Dermis microvascular lymphatic vessel endothelial cell (primary cell): ENCODE measurements at regions not wholly inside any gene's neighbourhood (a gene's known extent, or its start where the extent isn't known, plus 50 kb on each side); places are given as distances from the start of the nearest gene placed in this dataset.

ENCODE experiments used
- DNase-seq, 2 donors: peaks; one replicate each; pipeline versions ENCODE4 v3.0.0 to v3.0.0-alpha.2; 2010; ENCODE audit warnings: low read depth in 2 of 2

GRCh38 chr2:126793885-126794613, 104.6 kb upstream of the TEX51 start:
- DNase-seq: no peak

GRCh38 chr2:126795656-126796055, 103.0 kb upstream of the TEX51 start:
- DNase-seq: no peak

- DNase-seq: no peak
Observed at GRCh38 chr2:126796931-126797621, 101.6 kb upstream of the TEX51 start.

GRCh38 chr2:126797622-126798275, 100.9 kb upstream of the TEX51 start:
- no peak for DNase-seq

- DNase-seq: no peak
Observed at GRCh38 chr2:126798276-126799140, 100.2 kb upstream of the TEX51 start.

- DNase-seq: no peak
Observed at GRCh38 chr2:126799301-126799700, 99.4 kb upstream of the TEX51 start.

- no peak for DNase-seq
Observed at GRCh38 chr2:126801473-126801872, 97.2 kb upstream of the TEX51 start.

GRCh38 chr2:126802316-126802715, 96.4 kb upstream of the TEX51 start:
- no peak for DNase-seq

GRCh38 chr2:126802774-126803433, 95.8 kb upstream of the TEX51 start:
- DNase-seq: no peak

- no peak for DNase-seq
Observed at GRCh38 chr2:126803434-126803775, 95.3 kb upstream of the TEX51 start.

GRCh38 chr2:126804347-126804746, 94.3 kb upstream of the TEX51 start:
- no peak for DNase-seq

GRCh38 chr2:126808929-126809328, 89.8 kb upstream of the TEX51 start:
- no peak for DNase-seq

GRCh38 chr2:126809340-126809739, 89.3 kb upstream of the TEX51 start:
- DNase-seq: no peak

GRCh38 chr2:126810001-126810400, 88.7 kb upstream of the TEX51 start:
- no peak for DNase-seq

GRCh38 chr2:126811101-126811500, 87.6 kb upstream of the TEX51 start:
- DNase-seq: no peak

GRCh38 chr2:126817172-126817571, 81.5 kb upstream of the TEX51 start:
- DNase-seq: no peak

GRCh38 chr2:126822115-126822514, 76.6 kb upstream of the TEX51 start:
- DNase-seq: no peak

GRCh38 chr2:126822921-126823320, 75.8 kb upstream of the TEX51 start:
- no peak for DNase-seq

GRCh38 chr2:126823951-126824350, 74.7 kb upstream of the TEX51 start:
- DNase-seq: no peak

- no peak for DNase-seq
Observed at GRCh38 chr2:126824663-126825062, 74.0 kb upstream of the TEX51 start.

- no peak for DNase-seq
Observed at GRCh38 chr2:126825316-126825715, 73.4 kb upstream of the TEX51 start.
